NCI-H1930 (cell line): ENCODE measurements at regions not wholly inside any gene's neighbourhood (a gene's known extent, or its start where the extent isn't known, plus 50 kb on each side); places are given as distances from the start of the nearest gene placed in this dataset.
A peak's percentile ranks its signal among the peaks of the same experiment; 100 is the strongest.

ENCODE experiments used
- DNase-seq, 2 experiments: peaks; one replicate each; lab custom pipeline; 2025; lab: John Stamatoyannopoulos, UW

DNA sequence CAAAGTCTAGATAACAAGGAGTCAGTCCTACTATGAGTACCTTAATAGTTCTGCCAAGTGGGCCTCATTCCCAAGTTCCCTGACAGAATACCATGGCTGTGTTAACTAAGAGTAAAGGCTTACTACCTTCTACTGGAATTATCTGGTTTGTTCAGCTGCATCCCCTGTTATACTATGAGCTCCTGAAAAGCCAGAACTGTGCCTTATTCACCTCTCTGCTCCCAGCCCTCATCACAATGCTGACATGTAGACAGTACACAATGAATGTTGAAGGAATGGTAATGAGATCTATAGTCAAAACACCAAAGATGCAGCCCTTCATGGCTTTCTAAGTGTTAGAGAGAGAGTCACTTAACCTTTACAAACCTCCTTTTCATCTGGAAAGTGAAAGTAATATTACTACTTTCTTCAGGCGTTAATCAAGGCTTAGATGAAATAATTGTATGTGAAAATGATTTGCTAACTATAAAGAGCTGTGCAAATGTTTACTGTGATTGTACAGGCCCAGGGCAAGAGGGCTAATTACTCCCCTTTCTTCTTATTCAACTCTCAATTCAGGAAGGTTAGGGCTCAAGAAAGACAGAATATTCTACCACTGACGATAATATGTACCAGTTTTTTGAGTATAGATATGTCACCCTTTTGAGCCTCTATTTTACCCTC lies 70.3 kb upstream of the MROH9 start:
- DNase-seq: peak; percentile 32 to 34

DNA sequence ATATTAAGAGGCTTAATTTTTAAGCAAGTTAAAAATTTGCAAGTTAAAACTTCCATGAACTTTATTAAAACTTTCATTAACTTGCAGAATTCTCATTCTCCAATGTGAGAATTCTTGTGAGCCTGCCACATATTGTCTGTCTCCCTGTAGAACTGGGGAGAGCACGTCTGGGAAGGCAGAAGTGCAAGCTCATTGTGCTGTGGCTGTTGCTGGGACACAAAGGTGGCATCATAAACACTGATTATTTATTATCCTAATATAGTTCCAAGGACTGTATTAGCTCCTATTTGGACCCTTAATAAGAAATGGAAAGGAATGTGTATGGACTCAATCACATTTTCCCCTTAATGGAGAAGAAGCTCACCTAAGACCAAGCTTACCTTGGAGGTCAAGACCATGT lies 68.7 kb upstream of the MROH9 start:
- no peak for DNase-seq

DNA sequence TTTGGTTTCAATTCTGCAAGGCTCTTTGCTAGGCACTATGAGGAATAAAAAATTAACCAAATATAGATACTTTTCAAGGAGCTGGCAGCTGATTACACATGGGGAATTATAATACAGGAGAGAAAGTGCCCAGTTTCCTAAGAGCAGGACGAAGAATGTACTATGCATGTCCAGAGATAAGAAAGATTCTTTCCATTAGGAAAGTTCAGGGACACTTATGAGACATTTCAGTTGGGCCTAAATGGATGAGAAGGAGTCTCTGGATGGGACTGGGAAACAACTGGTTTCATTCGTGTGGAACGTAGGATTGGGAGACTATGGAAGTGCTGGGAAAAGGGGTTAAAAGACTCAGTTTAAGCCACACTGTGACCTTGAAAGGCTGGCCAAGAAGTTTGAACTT lies 63.5 kb upstream of the MROH9 start:
- DNase-seq: no peak

DNA sequence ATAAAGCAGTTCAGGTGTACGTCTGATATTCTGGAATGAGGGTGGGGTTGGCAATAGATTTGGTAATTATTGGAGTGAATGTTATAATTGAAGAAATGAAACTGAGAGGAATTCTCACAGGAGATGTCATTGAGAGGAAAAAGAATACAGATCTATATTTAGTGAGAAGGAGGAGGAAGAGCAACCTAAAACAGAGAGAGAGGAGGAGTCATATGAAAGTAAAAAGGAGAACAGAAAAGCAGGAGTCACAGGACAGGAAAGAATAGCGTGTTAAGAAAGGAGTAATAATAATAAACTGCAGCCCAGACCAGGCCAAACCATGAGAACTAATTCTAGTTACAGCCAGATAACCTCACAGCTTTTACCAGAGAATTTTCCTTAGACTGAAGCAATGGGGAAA lies 62.7 kb upstream of the MROH9 start:
- DNase-seq: no peak

DNA sequence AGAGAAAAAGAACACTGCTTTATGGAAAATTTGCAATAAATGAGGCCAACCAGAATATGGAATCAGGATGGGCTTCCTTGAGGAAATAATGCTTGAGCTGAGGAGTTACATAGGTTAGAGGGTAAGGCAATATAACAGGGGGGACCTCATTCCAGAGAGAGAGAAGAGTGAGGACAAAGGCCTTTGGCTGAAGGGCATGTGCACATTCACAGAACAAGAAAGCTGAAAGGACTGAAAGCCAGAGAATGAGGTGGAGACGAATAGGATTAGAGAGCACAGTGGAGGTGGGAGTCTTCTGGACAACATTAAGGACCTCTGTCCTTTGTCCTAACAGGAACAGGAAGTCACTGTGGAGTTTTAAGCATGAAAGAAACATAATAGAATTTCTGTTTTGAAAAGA lies 60.7 kb upstream of the MROH9 start:
- DNase-seq: no peak

DNA sequence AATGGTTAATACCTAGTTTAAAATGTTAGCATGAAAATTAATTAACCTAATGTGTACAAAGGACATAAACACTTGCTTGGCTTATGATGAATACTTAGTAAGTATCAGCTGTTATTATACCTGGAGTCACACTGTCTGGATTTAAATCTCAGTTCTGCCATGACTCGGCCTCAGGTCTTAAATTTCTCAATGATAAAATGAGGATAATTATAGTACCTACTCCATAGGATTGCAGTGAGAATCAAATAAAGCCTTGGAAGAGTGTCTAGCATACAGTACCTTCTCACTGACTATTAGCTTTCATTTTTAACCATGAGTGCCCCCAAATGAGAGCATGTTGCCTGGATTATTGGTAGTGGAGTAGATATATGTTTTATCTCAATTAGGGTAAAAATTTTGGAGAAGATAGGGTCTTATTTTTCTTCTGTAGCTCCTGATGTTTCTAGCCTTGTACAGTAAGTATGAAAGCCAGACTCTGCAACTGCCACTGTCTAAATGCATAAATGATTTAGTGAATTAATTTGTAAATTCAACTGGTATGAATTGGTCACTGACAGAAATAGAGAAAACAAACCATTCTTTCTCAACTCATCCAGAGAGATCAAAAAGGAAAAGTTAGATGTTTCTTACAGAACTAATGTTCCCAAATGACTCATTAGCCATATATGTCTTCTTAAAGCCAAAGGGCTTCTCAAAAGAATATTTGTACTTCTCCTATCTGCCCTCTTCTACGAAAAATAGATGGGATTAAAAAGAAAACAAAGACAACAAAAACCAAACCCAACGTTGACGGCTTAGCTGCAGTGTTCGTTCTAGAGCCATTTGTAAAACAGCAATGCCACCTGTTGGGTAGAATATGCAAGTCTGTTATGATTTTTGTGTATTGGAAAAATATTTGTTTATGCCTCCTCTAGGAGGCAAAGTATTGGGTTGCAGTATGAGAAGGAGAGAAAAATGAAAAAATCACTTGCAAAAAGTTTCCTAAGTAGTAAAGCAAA lies 53.8 kb upstream of the MROH9 start:
- peak; percentile 3 to 18 for DNase-seq
